ENCODE measurements at regions not wholly inside any gene's neighbourhood (a gene's known extent, or its start where the extent isn't known, plus 50 kb on each side); places are given as distances from the start of the nearest gene placed in this dataset.

- FAIRE-seq, result no peak
- H4K20me1 ChIP-seq (replicated peaks; ENCODE audit: control insufficient read depth, insufficient read depth, low read length), result no peaks in the 10 kb centered on the region
- no peaks in the 10 kb centered on the region for H3K27me3 ChIP-seq (ENCODE audit: control insufficient read depth in 2 of 2, insufficient read depth in 2 of 2, low read length in 2 of 2)
- in situ Hi-C loops (cut with MboI) (no loop called here), intact Hi-C loops (cut with micrococcal nuclease) (no loop called here)
- no peak for DNase-seq (ENCODE audit: extremely low read depth in 1 of 4, low spot score in 3 of 4)
- BruUV-seq (replicated peaks), result no TSS peak
- H3K4me2 ChIP-seq (ENCODE audit: insufficient read depth, low read length), result no peak overlapping the region
- H2AFZ ChIP-seq (ENCODE audit: low read depth, low read length), result no peak overlapping the region
- TF ChIP-seq SIN3B (IDR thresholded peaks at IDR 0.05; ENCODE audit: low read depth) (no peak), HOXB6 (CRISPR knock-in tag; IDR thresholded peaks at IDR 0.05; ENCODE audit: borderline replicate concordance) (no peak), FOXO4 (CRISPR knock-in tag; IDR thresholded peaks at IDR 0.05) (no peak), CBX8 (IDR thresholded peaks at IDR 0.05; ENCODE audit: borderline replicate concordance, extremely low read depth, low read depth, low read length, poor library complexity, severe bottlenecking) (no peak), ZNF280B (CRISPR knock-in tag; IDR thresholded peaks at IDR 0.05) (no peak)
- H3K79me2 ChIP-seq (ENCODE audit: control insufficient read depth, insufficient read depth, low read length), result no peaks in the 10 kb centered on the region
- no peak overlapping the region for H3K9ac ChIP-seq (ENCODE audit: insufficient read depth in 1 of 2, low read depth in 2 of 2, low read length in 2 of 2)
- no peaks in the 10 kb centered on the region for H3K9me1 ChIP-seq (ENCODE audit: control insufficient read depth, insufficient read depth, low read length)
- POLR2A ChIA-PET, result no interaction called here
- CTCF ChIA-PET (ENCODE audit: low intra/inter-chr PET ratio), result no interaction called here
- no peak for ATAC-seq
- no peak overlapping the region for H3K4me3 ChIP-seq
- H3K27ac ChIP-seq (ENCODE audit: extremely low read depth, low read depth, low read length), result no peak overlapping the region
- 0% methylated on average over 3 of the region's 3 CpGs for WGBS (ENCODE audit: insufficient coverage, low coverage, missing lambda C conversion rate)
- no peaks in the 10 kb centered on the region for H3K36me3 ChIP-seq (ENCODE audit: control insufficient read depth, insufficient read depth, low read length)
- no peaks in the 10 kb centered on the region for H3K9me3 ChIP-seq (replicated peaks; ENCODE audit: control insufficient read depth, insufficient read depth, low read depth, low read length)
- no peaks in the 10 kb centered on the region for H3K4me1 ChIP-seq (replicated peaks in 1 of 2; ENCODE audit: control insufficient read depth in 2 of 2, insufficient read depth in 2 of 2, low read length in 2 of 2)
These were observed 58.8 kb downstream of the POM121L12 start for GRCh38 chr7:53094191-53094590.
